Suprapubic skin (tissue), 3 donors: ENCODE measurements at regions not wholly inside any gene's neighbourhood (a gene's known extent, or its start where the extent isn't known, plus 50 kb on each side); places are given as distances from the start of the nearest gene placed in this dataset.

Experiments used
- POLR2AphosphoS5 ChIP-seq, 3 donors: sonication (generic); formaldehyde crosslinking; IDR thresholded peaks; one replicate each; pipeline ENCODE4 v1.6.1; 2017; ENCODE audit warnings: antibody characterized with exemption in 3 of 3
- TF ChIP-seq, protein P1 (sequence below), 2 donors: fragments of 200-600 bp in 1 of 2; fragments of 450-650 bp in 1 of 2; sonication (generic) in 1 of 2; IDR thresholded peaks; one replicate each; pipeline ENCODE4 v1.5.1; 2016 to 2019; ENCODE audit warnings: antibody characterized with exemption in 2 of 2, mild to moderate bottlenecking in 1 of 2, moderate library complexity in 1 of 2

DNA sequence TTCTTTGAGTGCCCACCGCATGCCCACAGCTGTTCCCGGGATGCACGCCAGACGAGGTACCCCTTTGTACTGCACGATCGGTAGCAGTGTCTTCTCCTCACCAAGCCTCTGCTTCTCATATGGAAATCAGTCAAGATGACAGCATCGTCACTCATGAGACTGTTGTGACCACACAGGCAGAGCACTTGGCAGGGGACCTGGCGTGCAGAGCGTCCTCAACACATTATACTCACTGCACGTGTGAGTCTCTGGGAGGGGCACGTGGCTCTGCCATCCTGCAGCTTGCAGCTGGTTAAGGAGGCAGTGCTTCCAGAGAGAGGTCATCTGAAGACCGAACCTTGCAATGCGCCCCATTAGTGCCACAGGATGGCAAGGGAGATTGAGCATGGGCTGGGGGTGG lies 266.8 kb downstream of the NPHP4 start:
- no peak for TF ChIP-seq POLR2AphosphoS5 (IDR thresholded peaks at IDR 0.05)
- TF ChIP-seq, protein P1, sequence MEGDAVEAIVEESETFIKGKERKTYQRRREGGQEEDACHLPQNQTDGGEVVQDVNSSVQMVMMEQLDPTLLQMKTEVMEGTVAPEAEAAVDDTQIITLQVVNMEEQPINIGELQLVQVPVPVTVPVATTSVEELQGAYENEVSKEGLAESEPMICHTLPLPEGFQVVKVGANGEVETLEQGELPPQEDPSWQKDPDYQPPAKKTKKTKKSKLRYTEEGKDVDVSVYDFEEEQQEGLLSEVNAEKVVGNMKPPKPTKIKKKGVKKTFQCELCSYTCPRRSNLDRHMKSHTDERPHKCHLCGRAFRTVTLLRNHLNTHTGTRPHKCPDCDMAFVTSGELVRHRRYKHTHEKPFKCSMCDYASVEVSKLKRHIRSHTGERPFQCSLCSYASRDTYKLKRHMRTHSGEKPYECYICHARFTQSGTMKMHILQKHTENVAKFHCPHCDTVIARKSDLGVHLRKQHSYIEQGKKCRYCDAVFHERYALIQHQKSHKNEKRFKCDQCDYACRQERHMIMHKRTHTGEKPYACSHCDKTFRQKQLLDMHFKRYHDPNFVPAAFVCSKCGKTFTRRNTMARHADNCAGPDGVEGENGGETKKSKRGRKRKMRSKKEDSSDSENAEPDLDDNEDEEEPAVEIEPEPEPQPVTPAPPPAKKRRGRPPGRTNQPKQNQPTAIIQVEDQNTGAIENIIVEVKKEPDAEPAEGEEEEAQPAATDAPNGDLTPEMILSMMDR (IDR thresholded peaks at IDR 0.05): no peak
